HUES64 (cell line): ENCODE measurements at regions not wholly inside any gene's neighbourhood (a gene's known extent, or its start where the extent isn't known, plus 50 kb on each side); places are given as distances from the start of the nearest gene placed in this dataset.
"Not testable (repeated sequence)": the region's sequence is repeated elsewhere in the genome, so short reads cannot be mapped to it uniquely, and the experiment has no call there.

Experiments used
- H3K27ac ChIP-seq: 2 replicates; pipeline ENCODE4 v1.7.0; 2013; ENCODE audit warnings: low read depth, low read length, inconsistent platforms
- H3K27me3 ChIP-seq: 2 replicates; pipeline ENCODE4 v1.6.1; 2013; ENCODE audit warnings: mild to moderate bottlenecking, low read length; ENCODE audit not compliant: insufficient read depth
- H3K36me3 ChIP-seq: 2 replicates; pipeline ENCODE4 v1.6.1; 2013; ENCODE audit warnings: mild to moderate bottlenecking, low read length; ENCODE audit not compliant: insufficient read depth
- H3K4me1 ChIP-seq: 2 replicates; pipeline ENCODE4 v1.6.1; 2013; ENCODE audit warnings: mild to moderate bottlenecking, low read length, moderate library complexity; ENCODE audit not compliant: insufficient read depth
- H3K4me3 ChIP-seq: 2 replicates; pipeline ENCODE4 v1.5.1; 2013; ENCODE audit warnings: mild to moderate bottlenecking, low read length, moderate library complexity
- H3K9ac ChIP-seq: 2 replicates; pipeline ENCODE4 v1.6.1; 2013; ENCODE audit warnings: mild to moderate bottlenecking, low read depth, low read length
- H3K9me3 ChIP-seq: 2 replicates; pipeline ENCODE4 v1.6.1; 2013; ENCODE audit warnings: low read depth, low read length; ENCODE audit not compliant: insufficient read depth
- WGBS: fragments of 150-250, 120-280 bp; methylation state at CpG from one replicate; pipeline ENCODE4 v1.1.7; 2013; ENCODE audit warnings: missing lambda C conversion rate; 5-methylcytosine and 5-hydroxymethylcytosine counted together

DNA sequence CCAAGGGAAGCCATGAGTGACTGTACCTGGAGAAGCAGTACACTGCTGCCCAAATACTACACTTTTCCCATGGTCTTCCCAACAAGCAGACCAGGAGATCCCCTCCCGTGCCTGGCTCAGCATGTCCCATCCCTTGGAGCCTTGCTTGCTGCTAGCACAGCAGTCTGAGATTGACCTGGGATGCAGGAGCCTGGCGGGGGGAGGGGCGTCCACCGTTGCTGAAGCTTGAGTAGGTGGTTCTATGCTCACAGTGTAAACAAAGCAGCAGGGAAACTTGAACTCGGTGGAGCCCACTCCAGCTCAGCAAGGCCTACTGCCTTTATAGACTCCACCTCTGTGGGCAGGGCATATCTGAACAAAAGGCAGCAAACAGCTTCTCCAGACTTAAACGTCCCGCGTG, 372.0 kb downstream of the TAF11L14 start:
- H3K27me3 ChIP-seq, H3K9me3 ChIP-seq, H3K27ac ChIP-seq, H3K4me1 ChIP-seq, H3K4me3 ChIP-seq, H3K36me3 ChIP-seq, H3K9ac ChIP-seq: not testable (repeated sequence)
- 89% methylated on average over 8 of the region's 8 CpGs for WGBS

DNA sequence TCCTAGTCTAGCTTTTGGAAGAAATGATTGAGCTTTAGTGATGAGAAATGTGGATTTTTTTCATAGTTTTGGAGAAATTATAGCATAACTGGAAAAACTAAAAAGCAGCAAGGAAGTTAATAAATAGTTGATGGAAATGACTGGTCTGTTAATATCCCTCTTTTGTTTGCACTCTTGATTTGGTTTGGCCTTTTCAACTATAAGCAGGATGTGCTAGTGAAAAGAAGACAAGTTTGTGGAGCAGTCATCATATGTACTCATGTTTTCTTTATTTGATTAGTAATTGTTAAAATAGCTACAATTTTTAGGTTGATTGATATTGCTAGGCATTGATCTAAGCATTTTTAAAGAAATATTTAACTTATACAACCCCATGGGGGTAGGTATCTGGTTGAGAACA, 374.7 kb downstream of the TAF11L14 start:
- Histone ChIP-seq H3K27ac (no peak overlapping the region), H3K36me3 (no peaks in the 10 kb centered on the region), H3K9me3 (no peaks in the 10 kb centered on the region), H3K9ac (no peak overlapping the region), H3K4me1 (no peaks in the 10 kb centered on the region), H3K4me3 (no peak overlapping the region), H3K27me3 (no peaks in the 10 kb centered on the region)

DNA sequence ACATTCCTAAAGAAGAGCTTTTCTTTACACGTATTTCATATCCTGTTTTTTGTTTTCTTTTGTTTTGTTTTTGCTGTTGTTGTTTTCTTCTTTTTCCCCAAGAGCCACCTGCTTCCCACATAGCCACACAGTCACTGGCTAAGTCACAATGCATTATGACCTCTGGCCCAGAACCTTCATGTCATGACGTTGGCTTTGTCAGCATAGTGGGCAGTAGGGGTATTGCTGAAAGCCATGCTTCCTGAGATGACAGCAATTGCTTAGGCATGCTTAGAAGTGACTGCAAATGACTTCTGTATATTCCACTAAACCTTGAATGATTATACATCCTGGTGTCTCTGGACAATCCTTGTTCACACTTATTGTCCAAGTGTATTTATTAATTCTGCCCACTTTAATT, 375.8 kb downstream of the TAF11L14 start:
- WGBS, result 88% methylated on average over 1 of the region's 2 CpGs
- Histone ChIP-seq H3K27ac (no peak overlapping the region), H3K4me1 (no peaks in the 10 kb centered on the region), H3K27me3 (no peaks in the 10 kb centered on the region), H3K9me3 (no peaks in the 10 kb centered on the region), H3K9ac (no peak overlapping the region), H3K4me3 (no peak overlapping the region), H3K36me3 (no peaks in the 10 kb centered on the region)

DNA sequence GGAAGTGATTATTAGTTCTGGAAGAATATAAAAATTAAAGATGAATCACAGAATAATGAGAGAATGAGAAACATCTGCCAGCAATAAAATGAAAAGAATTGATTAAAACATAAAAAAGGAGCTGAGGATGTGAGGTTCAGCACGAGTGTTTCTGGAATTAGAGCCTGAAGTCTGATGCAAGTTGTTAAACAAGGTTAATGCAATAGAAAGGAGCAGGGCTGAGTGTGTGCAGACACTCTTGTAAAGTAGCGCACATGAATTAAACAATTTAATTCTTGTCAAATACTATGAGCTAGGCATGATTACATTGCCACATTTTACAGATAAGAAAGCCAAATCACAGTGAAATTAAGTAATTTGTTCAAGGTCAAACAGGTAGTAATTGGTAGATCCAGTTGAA, 384.2 kb downstream of the TAF11L14 start:
- no peaks in the 10 kb centered on the region for H3K4me1 ChIP-seq
- no peak overlapping the region for H3K4me3 ChIP-seq
- H3K9ac ChIP-seq, result no peak overlapping the region
- H3K27me3 ChIP-seq, result no peaks in the 10 kb centered on the region
- no peaks in the 10 kb centered on the region for H3K9me3 ChIP-seq
- no peak overlapping the region for H3K27ac ChIP-seq
- no peaks in the 10 kb centered on the region for H3K36me3 ChIP-seq
- WGBS, result 92% methylated on average over 2 of the region's 2 CpGs

DNA sequence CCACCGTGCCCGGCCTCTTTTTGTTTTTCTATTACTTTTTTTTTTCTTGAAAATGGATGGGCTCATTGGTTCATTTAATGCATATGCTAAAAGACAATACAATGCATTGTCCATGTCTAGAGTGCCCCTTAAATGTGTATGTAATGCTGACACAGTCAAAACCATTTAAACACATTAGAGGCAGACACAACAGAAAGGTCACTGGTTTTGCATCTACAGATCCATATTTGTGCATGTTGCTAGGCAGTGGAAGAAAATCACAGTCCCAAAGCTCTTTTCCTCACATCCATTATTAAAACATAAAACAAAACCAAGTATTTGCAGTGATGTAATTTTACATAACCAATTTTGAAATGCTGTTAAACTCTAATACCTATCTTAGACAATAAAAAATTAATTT, 389.0 kb downstream of the TAF11L14 start:
- 100% methylated on average over 2 of the region's 2 CpGs for WGBS
- Histone ChIP-seq H3K27me3 (no peaks in the 10 kb centered on the region), H3K9ac (no peak overlapping the region), H3K4me3 (no peak overlapping the region), H3K9me3 (no peaks in the 10 kb centered on the region), H3K4me1 (no peaks in the 10 kb centered on the region), H3K36me3 (no peaks in the 10 kb centered on the region), H3K27ac (no peak overlapping the region)

DNA sequence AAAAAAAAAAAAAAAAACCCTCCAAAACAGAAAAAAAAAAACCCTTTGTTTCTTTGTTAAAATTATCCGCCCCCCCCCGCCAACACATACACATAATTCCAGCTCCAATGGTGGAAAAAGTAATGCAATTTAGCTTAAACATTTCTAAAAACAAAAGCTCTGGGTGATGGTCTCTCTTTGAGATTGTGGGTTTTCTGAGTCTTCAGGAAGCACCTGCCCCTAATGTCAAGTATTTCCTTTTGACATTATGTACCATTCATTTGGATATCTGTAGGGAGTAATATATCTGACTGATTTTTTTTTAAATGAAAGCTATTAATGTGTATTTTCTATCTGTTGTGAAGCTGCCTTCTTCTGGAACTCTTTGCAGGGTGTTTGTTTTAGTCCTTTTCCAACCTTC, 389.7 kb downstream of the TAF11L14 start:
- WGBS, result no CpG with 5 or more reads among the region's 2 CpGs
- H3K36me3 ChIP-seq, result no peaks in the 10 kb centered on the region
- H3K9me3 ChIP-seq, result no peaks in the 10 kb centered on the region
- H3K4me3 ChIP-seq, result no peak overlapping the region
- H3K27ac ChIP-seq, result no peak overlapping the region
- H3K27me3 ChIP-seq, result no peaks in the 10 kb centered on the region
- no peak overlapping the region for H3K9ac ChIP-seq
- H3K4me1 ChIP-seq, result no peaks in the 10 kb centered on the region

DNA sequence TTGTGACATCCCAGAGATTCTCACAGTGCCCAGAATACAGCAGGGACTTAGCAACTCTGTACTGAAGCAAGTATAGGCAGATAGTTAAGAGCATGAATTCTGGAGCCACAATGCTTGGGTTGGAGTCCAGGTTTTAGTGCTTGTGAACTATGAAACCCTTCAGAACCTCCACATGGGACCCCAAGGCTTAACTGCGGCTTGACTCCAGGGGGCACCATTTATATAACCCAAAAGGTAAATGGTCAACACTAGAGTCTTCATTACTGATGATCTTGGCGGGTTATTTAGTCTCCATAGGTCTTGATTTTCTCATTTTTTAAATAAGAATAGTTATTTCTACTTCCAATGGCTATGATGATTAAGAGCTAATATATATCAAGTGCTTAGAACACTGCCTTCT, 390.3 kb downstream of the TAF11L14 start:
- H3K9me3 ChIP-seq, result no peaks in the 10 kb centered on the region
- no peak overlapping the region for H3K4me3 ChIP-seq
- no peaks in the 10 kb centered on the region for H3K36me3 ChIP-seq
- H3K27ac ChIP-seq, result no peak overlapping the region
- no peaks in the 10 kb centered on the region for H3K27me3 ChIP-seq
- no peaks in the 10 kb centered on the region for H3K4me1 ChIP-seq
- H3K9ac ChIP-seq, result no peak overlapping the region
- 69% methylated on average over 1 of the region's 2 CpGs for WGBS

DNA sequence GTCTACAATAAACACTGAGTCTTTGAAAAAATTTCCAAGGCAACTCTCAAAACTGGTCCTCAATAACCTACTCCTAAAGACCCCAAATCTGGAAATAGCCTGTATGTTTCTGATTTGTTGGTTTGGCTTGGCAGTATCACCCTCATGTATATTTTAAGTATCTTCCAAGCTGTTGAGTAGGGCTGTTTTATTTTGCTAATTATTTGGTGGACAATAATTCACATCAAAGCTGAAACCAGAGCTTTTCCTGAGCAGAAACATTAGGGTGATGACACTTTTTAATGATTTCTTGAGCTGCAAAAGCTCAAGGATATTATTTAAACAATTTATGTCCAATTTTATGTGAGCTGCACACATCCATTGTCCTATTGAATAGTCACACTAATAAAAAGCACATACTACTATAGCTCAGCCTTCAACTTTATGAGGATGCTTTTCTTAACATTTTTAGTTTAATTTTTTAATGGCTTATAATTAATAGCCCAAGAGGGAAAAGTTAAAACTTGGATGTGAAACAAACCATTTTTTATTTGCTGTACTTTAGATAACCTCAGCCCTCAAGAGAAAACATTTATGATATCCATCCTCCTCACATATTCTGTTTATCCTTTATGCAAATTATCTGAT, 393.1 kb downstream of the TAF11L14 start:
- Histone ChIP-seq H3K27me3 (no peaks in the 10 kb centered on the region), H3K36me3 (no peaks in the 10 kb centered on the region), H3K9me3 (no peaks in the 10 kb centered on the region), H3K4me3 (no peak overlapping the region), H3K4me1 (no peaks in the 10 kb centered on the region), H3K27ac (no peak overlapping the region), H3K9ac (no peak overlapping the region)

DNA sequence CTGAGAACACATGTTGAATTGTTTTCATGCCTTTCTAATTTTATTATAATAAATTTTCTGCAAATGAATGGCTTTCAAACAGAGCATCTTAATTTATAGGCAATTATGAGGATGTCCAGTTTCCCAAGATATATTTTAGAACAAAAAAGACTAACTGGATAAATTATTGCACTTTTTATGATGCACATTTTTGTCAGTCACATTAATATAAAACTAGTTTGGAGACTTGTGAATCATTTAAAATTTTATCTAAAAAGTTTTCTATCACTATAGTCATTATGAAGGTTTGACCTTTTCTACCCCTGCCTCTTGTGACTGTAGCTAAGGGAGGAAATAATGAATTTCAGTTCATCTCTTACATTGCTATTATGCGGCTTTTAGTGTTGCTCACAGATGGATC, 393.8 kb downstream of the TAF11L14 start:
- no peaks in the 10 kb centered on the region for H3K9me3 ChIP-seq
- H3K36me3 ChIP-seq, result no peaks in the 10 kb centered on the region
- no peaks in the 10 kb centered on the region for H3K27me3 ChIP-seq
- WGBS, result no CpG with 5 or more reads among the region's 1 CpG
- no peak overlapping the region for H3K9ac ChIP-seq
- no peaks in the 10 kb centered on the region for H3K4me1 ChIP-seq
- no peak overlapping the region for H3K4me3 ChIP-seq
- no peak overlapping the region for H3K27ac ChIP-seq

DNA sequence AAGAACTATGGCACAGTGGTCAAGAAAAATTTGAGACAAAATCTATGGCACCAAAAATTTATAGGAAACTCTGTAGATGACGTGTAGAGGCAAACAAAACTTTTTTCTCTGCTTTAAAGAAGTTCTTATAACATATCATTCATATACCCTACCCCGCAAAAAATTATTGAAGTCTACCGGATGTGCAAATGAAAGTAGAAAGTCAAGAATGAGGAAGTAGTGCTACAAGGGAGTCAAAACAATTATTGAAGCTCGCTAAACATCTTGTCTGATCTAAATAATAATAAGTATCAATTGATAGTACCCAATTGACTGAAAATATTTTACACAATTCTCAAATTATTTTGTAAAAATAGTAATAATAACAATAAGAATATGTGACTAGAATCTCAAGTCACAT, 398.5 kb downstream of the TAF11L14 start:
- no peak overlapping the region for H3K9ac ChIP-seq
- no peaks in the 10 kb centered on the region for H3K4me1 ChIP-seq
- H3K36me3 ChIP-seq, result no peaks in the 10 kb centered on the region
- H3K27me3 ChIP-seq, result no peaks in the 10 kb centered on the region
- WGBS, result 89% methylated on average over 3 of the region's 4 CpGs
- no peaks in the 10 kb centered on the region for H3K9me3 ChIP-seq
- no peak overlapping the region for H3K4me3 ChIP-seq
- no peak overlapping the region for H3K27ac ChIP-seq

DNA sequence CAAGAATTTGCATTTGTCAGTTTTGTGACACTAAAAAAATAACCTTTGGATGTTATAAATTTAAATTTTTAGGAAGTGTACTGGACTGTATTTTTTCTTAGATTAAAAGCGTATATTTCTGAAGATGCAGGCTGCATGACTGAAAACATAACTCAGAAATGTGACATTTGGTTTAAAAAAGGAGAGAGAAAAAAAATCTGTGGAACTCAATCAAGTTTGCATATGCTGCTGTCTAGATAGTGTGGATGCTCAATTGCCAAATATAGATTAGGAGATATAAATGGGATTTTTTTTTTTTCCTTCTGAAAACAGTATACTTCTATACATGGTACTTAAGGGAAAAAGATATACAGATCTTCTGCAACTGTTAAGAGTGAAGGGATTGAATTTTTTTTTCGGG, 402.3 kb downstream of the TAF11L14 start:
- Histone ChIP-seq H3K27ac (no peak overlapping the region), H3K4me3 (no peak overlapping the region), H3K4me1 (no peaks in the 10 kb centered on the region), H3K36me3 (no peaks in the 10 kb centered on the region), H3K9me3 (no peaks in the 10 kb centered on the region), H3K27me3 (no peaks in the 10 kb centered on the region), H3K9ac (no peak overlapping the region)
- 98% methylated on average over 2 of the region's 2 CpGs for whole genome bisulfite sequencing

DNA sequence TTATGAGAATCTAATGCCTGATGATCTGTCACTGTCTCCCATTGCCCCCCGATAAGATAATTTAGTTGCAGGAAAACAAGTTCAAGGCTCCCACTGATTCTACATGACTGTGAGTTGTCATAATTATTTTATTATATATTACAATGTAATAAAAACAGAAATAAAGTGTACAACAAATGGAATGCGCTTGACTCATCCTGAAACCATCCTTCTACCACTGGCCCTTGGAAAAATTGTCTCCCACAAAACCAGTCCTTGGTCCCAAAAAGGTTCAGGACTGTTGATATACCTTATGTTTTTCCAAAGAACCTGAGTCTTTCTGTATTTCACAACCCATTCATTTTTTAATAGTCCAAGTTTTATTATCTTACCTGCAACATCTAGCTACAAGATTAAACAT, 403.5 kb downstream of the TAF11L14 start:
- Histone ChIP-seq H3K4me3 (no peak overlapping the region), H3K27ac (no peak overlapping the region), H3K9me3 (no peaks in the 10 kb centered on the region), H3K36me3 (no peaks in the 10 kb centered on the region), H3K4me1 (no peaks in the 10 kb centered on the region), H3K9ac (no peak overlapping the region), H3K27me3 (no peaks in the 10 kb centered on the region)
- WGBS, result 94% methylated on average over 2 of the region's 2 CpGs
